ENCODE measurements at regions not wholly inside any gene's neighbourhood (a gene's known extent, or its start where the extent isn't known, plus 50 kb on each side); places are given as distances from the start of the nearest gene placed in this dataset.

DNA sequence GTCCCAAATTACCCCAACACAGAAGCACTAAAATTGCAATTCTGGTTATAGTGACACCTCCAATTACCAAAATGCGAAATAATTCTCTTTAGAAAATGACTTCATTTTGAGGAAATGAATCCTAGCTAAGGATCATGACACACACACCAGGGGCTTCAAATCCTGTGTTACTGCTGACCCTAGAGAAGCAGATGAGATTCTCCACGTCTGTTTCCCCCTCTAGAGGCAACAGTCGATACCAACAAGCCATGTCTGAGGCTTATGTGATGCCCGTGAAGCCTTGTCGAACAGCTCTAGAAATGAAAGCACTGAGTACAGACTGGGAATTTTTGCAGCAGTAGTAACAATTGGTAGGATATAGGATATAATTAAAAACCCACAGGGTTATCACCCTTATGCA, 153.6 kb upstream of the TMTC4 start:
- TF ChIP-seq, protein P1, sequence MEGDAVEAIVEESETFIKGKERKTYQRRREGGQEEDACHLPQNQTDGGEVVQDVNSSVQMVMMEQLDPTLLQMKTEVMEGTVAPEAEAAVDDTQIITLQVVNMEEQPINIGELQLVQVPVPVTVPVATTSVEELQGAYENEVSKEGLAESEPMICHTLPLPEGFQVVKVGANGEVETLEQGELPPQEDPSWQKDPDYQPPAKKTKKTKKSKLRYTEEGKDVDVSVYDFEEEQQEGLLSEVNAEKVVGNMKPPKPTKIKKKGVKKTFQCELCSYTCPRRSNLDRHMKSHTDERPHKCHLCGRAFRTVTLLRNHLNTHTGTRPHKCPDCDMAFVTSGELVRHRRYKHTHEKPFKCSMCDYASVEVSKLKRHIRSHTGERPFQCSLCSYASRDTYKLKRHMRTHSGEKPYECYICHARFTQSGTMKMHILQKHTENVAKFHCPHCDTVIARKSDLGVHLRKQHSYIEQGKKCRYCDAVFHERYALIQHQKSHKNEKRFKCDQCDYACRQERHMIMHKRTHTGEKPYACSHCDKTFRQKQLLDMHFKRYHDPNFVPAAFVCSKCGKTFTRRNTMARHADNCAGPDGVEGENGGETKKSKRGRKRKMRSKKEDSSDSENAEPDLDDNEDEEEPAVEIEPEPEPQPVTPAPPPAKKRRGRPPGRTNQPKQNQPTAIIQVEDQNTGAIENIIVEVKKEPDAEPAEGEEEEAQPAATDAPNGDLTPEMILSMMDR (IDR thresholded peaks at IDR 0.05; ENCODE audit: insufficient read depth, low read depth, low read length, missing control alignments): no peak
- DNase-seq (ENCODE audit: low read depth): no peak
- no peak overlapping the region for H3K4me3 ChIP-seq (ENCODE audit: low read depth, low read length)

- TF ChIP-seq, protein P1 (IDR thresholded peaks at IDR 0.05; ENCODE audit: insufficient read depth, low read depth, low read length, missing control alignments): no peak
- no peak overlapping the region for H3K4me3 ChIP-seq (ENCODE audit: low read depth, low read length)
- no peak for DNase-seq (ENCODE audit: low read depth)
Measured at GRCh38 chr13:100827489-100828176, 153.0 kb upstream of the TMTC4 start.

DNA sequence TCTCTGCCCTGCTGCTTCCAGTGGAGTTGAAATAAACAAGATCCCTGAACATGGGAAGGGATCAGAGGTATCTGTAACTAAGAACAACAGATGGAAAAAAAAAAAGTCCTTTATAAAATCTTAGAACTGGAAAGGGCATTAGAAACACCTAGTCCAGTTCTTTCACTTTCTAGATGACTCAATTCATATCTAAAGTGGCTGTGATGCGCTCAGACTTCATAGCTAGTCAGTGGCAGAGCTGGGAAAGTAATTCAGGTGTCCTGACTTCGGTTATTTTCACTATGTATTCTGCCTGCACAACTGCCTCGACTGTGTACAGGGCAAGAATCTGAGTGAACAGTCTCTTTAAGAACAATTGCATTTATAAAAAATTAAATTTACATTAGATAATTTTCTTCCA, 151.8 kb upstream of the TMTC4 start:
- H3K4me3 ChIP-seq (ENCODE audit: low read depth, low read length): no peak overlapping the region
- TF ChIP-seq, protein P1 (IDR thresholded peaks at IDR 0.05; ENCODE audit: insufficient read depth, low read depth, low read length, missing control alignments): no peak
- peak; percentile 7 for DNase-seq (ENCODE audit: low read depth)

DNA sequence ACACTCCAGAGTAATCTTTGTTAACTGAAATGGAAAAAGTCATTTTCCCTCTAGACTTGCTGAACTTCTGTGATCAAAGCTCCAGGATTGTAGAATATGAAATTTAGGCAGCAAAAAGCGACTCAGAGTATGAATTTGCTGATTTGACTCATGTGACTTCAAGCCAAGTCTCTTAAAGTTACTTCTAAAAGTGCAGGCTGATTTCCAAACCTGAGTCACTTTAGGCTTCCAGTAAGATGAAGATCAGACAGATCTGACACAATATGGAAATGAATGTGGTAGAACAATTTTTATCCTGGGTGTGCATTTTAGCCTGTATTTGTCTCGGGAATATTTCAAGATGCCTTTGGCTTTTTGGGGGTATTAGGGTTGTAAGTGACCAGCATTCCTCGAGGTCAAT, 151.0 kb upstream of the TMTC4 start:
- H3K4me3 ChIP-seq (ENCODE audit: low read depth, low read length): no peak overlapping the region
- no peak for DNase-seq (ENCODE audit: low read depth)
- TF ChIP-seq, protein P1 (IDR thresholded peaks at IDR 0.05; ENCODE audit: insufficient read depth, low read depth, low read length, missing control alignments): no peak

GRCh38 chr13:100824366-100824765, 149.8 kb upstream of the TMTC4 start:
- DNase-seq (ENCODE audit: low read depth): no peak
- TF ChIP-seq, protein P1 (IDR thresholded peaks at IDR 0.05; ENCODE audit: insufficient read depth, low read depth, low read length, missing control alignments): no peak
- no peak overlapping the region for H3K4me3 ChIP-seq (ENCODE audit: low read depth, low read length)

DNA sequence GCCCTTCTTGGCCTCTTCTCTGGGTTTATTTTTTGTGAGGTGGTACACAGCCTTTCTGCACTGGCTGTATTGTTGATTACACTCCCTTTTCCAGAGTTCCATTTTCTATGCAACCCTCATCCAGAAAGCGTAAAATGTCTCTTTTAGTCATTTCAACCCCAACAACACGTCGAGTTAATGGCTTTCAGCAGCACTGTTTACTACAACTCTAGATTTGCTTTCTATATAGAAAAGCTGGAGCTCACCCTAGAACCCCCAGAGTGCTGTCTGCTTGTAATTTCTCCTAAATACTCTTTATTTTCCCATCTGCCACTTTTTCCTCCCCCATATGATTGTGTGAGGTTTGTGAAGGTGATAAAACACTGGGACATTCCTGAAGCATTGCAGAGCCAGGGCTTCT, 148.9 kb upstream of the TMTC4 start:
- DNase-seq (ENCODE audit: low read depth): no peak
- H3K4me3 ChIP-seq (ENCODE audit: low read depth, low read length): no peak overlapping the region
- TF ChIP-seq, protein P1 (IDR thresholded peaks at IDR 0.05; ENCODE audit: insufficient read depth, low read depth, low read length, missing control alignments): no peak

GRCh38 chr13:100822871-100823443, 148.4 kb upstream of the TMTC4 start:
- TF ChIP-seq, protein P1 (IDR thresholded peaks at IDR 0.05; ENCODE audit: insufficient read depth, low read depth, low read length, missing control alignments): no peak
- H3K4me3 ChIP-seq (ENCODE audit: low read depth, low read length): no peak overlapping the region
- no peak for DNase-seq (ENCODE audit: low read depth)

Data from GM12865 (cell line).